Kidney glomerular epithelial cell (primary cell): ENCODE measurements at regions not wholly inside any gene's neighbourhood (a gene's known extent, or its start where the extent isn't known, plus 50 kb on each side); places are given as distances from the start of the nearest gene placed in this dataset.
A peak's percentile ranks its signal among the peaks of the same experiment; 100 is the strongest.
"Not testable (repeated sequence)": the region's sequence is repeated elsewhere in the genome, so short reads cannot be mapped to it uniquely, and the experiment has no call there.

ENCODE experiments used
- DNase-seq: peaks from one replicate; lab custom pipeline; 2025; lab: John Stamatoyannopoulos, UW

DNA sequence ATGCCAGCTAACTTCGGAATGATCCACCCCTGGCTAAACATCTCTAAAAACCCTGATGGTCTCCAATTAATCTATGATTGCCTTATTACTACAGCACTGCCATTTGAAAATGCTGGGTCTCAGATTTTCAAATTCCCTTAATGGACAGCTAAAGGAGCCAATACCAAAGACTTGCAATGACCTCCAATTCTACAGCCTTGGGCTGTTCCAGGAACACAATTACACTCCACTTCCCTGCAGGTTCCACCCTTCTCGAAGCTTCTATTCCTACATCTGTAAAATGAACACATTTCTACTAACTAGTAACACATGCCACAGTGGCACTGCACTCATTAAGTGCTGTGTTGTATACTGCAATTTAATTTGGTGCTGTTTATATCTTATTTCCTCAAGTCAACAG lies 85.7 kb upstream of the AK4 start:
- no peak for DNase-seq

- no peak for DNase-seq
Measured at GRCh38 chr1:65063025-65063424, 85.0 kb upstream of the AK4 start.

- no peak for DNase-seq
Measured at GRCh38 chr1:65064981-65065380, 83.0 kb upstream of the AK4 start.

GRCh38 chr1:65065524-65066418 lies 82.2 kb upstream of the AK4 start:
- no peak for DNase-seq

GRCh38 chr1:65066419-65066765 lies 81.6 kb upstream of the AK4 start:
- no peak for DNase-seq

DNA sequence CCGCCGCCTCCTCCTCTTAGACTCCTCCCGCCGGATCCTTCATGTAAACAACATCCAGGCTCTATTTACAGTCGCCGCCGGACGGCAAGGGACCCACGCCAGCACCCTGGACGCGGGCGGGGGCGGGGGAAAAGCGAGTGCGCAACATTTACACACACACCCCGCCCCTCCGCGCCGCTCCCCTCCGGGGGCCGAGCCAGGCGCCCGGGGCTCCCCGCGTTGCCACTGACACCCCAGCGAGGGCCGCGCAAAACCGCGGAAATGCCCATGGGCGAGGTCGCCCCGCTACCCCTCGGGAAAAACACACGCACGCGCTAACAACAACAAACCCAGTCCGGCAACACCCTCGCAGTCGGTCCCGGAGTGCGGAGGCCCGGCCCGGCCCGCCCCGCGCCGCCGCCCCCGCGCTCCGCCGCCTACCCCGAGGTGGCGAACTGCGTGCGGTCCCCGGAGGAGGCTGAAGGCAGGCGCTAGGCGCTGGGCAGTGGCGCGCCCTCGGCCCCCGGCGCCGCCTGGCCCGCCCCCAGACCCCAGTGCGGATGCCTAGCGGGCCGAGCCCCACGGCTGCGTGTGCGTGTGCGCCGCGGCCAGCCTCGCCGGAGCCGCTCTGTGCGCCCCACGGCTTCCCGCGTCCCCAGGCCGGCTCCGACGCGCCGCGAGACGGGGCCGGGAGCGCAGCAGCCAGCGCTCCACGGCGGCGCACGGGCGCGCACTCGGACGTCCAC lies 81.1 kb upstream of the AK4 start:
- no peak for DNase-seq

DNA sequence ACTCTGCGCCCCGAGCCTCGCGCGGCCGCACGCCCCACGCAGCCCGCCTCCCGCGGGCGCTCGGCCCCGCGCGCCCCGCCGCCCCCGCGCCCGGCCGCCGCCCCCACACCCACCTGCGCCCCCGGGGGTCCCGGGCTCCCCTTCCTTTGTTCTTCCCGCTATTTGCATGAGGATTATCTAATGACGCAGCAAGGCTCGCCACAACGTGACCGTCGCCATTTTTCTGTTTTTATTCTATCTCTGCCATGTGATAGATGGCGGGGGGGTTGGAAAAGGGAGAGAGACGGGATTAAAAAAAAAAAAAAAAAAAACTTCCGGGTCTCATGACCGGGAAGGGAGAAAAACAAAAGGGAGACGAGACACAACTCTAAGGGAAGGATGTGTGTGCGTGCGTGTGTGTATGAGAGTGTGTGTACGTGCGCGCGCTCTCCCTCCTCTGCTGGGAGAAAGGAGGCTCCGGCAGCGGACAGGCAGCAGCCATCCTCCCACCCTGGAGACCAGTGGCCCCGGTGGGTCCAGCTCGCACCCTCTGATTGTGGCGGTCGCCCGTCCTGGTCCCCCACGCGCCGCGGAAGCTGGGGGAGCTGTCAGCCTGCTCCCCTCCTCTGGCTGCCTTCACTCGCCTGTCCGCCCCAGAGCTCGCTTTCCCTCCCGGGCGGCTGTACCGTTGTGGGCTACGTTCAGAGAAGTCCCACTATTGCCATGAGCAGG lies 80.4 kb upstream of the AK4 start:
- peak; percentile 52 for DNase-seq

GRCh38 chr1:65068202-65069010 lies 79.6 kb upstream of the AK4 start:
- peak; percentile 20 for DNase-seq

DNA sequence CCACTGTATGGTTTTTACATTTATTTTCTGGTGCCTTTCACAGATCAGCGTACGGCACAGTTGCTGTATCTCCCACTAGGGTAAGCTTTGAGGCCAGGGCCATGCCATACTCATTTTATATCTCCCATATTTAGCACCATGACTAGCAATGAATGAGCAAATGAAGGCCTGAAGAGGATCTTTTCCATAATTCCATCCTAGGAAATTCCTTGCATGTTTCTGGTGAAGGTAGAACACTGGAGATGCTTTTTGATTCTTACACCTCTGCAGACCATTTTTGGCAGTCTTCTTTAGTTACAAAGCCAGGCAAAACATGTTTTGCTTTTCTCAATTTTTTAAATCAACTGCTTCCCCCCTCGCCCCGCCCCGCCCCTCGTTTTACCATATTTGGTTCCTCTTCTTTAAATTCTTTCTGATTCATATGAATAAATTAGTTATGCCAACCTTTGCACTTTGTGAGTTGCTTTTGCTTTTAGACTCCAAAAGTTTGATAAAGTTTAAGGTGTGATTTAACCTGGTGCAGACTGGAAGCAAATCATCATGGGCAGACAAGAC lies 78.9 kb upstream of the AK4 start:
- DNase-seq = no peak

DNA sequence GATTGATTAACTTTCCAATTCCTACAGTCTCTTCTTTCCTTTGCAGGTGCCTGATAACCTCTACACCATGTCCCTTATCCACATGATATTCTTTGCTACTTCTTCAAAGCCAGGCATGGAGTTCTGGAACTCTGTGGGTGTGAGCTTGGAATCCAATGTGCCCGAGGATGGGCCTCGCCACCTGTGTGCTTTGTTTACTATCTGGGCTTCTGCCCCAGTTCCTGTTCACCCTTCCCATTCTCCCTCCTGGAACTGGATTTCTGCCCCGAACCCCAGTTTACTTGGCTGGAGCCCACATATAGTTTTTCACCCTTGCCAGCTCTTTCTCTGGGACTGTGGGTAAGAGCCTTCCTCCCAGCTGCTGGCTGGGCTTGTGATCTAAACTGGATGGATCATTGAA lies 75.2 kb upstream of the AK4 start:
- DNase-seq = no peak

GRCh38 chr1:65075123-65075976 lies 72.7 kb upstream of the AK4 start:
- peak; percentile 42 for DNase-seq

DNA sequence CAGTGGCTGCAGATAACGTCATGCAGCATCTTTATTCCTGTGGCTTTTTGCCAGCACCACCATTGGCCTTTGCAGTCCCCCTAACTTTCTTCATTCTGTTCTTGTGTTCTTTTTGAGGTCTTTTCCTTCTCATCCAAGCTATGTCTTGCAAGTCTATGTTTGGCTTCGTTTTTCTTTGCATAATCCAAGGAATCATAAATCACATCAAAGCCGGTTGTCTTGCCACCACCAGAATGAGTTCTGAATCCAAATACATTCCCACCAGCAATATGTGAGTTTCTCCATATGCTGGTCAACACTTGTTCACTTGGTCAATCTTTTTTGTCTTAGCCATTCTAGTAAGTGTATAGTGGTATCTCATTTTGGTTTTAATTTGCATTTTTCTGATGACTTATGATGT lies 70.6 kb upstream of the AK4 start:
- no peak for DNase-seq

GRCh38 chr1:65079941-65080340 lies 68.1 kb upstream of the AK4 start:
- no peak for DNase-seq

GRCh38 chr1:65082346-65083040 lies 65.5 kb upstream of the AK4 start:
- DNase-seq = peak; percentile 27

DNA sequence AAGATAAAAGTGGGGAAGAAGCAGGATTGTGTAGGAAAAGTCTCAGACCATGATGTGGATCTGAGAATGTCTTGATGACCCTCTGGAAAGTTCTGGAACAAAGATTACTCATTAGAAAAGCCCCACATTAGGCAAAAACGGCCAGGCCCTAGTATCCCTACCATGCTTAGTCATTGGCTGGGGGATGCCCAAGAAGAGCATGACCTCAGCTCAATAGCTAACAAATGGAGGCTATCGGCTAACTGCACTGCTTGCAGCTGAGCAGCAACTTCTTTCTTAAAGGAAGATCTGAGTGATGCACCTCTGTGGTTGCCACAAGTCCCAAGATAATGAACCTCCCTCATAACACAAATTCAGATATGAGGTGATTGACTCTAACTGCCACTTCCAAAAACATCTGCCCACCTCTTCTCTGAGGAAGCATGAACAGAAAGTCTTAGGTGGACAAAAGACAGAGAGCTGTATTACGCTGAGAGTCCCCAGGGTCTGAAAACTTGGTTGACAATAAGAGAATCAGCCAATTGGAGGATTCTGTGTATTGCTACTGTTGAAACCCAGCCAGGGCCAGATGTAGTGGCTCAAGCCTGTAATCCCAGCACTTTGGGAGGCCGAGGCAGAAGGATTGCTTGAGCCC lies 64.6 kb upstream of the AK4 start:
- DNase-seq = peak; percentile 30

DNA sequence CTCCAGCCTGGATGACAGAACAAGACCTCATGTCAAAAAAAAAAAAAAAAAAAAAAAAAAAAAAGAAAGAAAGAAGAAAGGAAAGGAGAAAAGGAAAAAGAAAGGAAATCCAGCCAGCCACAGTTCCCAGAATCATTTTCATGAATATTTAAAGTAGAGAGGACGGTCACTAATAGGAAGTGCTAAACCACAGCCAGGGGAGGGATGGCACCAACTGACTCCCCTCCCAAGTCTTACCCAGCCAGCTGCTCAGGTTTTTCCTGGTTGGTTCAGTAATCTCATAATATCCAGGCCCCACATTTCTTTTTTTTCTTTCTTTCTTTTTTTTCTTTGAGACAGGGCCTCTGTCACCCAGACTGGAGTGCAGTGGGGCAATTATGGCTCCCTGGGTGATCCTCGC lies 63.9 kb upstream of the AK4 start:
- no peak for DNase-seq

DNA sequence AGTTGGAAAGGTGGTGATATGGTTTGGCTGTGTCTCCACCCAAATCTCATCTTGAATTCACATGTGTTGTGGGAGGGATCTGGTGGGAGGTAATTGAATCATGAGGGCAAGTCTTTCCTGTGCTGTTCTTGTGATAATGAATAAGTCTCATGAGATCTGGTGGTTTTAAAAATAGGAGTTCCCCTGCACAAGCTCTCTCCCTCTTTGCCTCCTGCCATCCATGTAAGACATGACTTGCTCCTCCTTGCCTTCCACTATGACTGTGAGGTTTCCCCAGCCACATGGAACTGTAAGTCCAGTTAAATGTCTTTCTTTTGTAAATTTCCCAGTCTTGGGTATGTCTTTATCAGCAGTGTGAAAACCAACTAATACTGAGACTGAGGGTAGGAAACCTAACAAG lies 60.5 kb upstream of the AK4 start:
- not testable (repeated sequence) for DNase-seq

DNA sequence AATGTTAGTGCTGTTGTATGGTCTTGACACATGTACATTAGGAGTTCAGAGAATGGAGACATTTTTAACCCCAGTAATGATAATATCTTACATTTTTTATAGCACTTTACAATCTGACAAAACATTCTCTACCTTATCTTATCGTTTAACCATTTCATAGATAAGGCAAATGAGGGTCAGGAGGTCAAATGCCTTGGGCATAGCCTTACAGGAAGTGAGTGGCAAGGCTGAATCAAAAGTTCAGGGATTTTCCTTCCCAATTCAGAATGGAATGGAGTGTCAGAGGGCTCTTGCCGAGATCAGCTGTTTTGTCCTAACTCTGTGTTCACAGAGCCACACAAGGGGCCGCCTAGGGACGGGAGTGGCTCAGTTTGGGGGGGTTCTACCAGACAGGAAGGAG lies 57.6 kb upstream of the AK4 start:
- no peak for DNase-seq

GRCh38 chr1:65092691-65093090 lies 55.3 kb upstream of the AK4 start:
- DNase-seq = no peak

GRCh38 chr1:65097076-65097475 lies 50.9 kb upstream of the AK4 start:
- DNase-seq = no peak
